Fibroblast of the aortic adventitia (primary cell): ENCODE measurements at regions not wholly inside any gene's neighbourhood (a gene's known extent, or its start where the extent isn't known, plus 50 kb on each side); places are given as distances from the start of the nearest gene placed in this dataset.

Experiments used
- DNase-seq: peaks from one replicate; pipeline ENCODE4 v3.0.0-alpha.2; 2010; ENCODE audit warnings: low read depth
- H3K4me3 ChIP-seq: 2 replicates; pipeline ENCODE4 v1.5.1; 2011; ENCODE audit warnings: low read depth, mild to moderate bottlenecking, control low read depth, low read length, moderate library complexity
- TF ChIP-seq, protein P1 (sequence below): IDR thresholded peaks from 2 replicates; pipeline ENCODE4 v1.5.1; 2011; ENCODE audit warnings: mild to moderate bottlenecking, low read length, control low read depth, inconsistent platforms; ENCODE audit not compliant: insufficient read depth

DNA sequence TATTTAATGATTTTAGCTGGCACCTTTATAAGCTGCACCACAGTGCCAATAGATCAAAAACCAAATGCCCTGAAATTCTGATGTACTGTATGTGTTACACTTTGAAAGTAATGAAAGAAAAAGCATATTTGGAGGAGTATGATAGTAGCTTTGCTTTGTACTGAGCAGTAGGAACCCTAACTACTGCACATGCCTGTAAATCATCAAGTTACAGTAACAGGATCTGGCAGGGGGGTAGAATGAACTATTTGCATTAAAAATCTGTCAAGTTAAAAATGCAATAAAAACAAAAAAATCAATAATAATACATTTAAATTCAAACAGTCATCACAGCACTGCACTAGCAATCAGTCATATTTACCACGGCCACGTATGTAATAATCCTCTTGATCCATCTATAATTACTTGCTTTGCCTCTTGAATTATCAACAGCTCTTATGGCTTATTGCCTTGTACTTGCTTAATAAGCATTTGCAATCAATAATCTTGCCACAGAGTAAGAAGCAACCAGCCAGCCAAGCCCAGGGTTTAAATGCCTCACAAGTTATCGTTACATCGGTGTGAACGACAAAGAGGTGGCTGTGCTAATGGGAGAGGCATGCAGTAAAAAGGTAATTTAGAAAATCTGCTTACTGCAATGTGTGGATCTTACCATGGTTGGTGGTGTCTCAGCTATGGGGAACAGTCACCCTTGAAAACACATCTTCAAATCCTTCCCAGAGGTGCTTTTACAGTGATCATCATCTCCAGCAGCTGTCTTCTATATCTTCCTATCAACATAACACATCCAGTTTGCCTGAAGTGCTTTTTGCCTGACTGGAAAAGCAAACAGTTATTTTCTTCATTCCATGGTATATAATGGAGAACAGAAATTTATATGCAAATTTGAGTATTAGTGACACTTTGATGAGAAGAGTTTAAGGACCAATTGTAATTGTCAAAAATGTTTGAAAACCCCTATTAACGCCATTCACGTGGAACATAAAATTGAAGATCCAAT is 1812.1 kb upstream of the ADGRL3 start:
- DNase-seq, result no peak
- no peak overlapping the region for H3K4me3 ChIP-seq
- TF ChIP-seq, protein P1, sequence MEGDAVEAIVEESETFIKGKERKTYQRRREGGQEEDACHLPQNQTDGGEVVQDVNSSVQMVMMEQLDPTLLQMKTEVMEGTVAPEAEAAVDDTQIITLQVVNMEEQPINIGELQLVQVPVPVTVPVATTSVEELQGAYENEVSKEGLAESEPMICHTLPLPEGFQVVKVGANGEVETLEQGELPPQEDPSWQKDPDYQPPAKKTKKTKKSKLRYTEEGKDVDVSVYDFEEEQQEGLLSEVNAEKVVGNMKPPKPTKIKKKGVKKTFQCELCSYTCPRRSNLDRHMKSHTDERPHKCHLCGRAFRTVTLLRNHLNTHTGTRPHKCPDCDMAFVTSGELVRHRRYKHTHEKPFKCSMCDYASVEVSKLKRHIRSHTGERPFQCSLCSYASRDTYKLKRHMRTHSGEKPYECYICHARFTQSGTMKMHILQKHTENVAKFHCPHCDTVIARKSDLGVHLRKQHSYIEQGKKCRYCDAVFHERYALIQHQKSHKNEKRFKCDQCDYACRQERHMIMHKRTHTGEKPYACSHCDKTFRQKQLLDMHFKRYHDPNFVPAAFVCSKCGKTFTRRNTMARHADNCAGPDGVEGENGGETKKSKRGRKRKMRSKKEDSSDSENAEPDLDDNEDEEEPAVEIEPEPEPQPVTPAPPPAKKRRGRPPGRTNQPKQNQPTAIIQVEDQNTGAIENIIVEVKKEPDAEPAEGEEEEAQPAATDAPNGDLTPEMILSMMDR, result no peak

DNA sequence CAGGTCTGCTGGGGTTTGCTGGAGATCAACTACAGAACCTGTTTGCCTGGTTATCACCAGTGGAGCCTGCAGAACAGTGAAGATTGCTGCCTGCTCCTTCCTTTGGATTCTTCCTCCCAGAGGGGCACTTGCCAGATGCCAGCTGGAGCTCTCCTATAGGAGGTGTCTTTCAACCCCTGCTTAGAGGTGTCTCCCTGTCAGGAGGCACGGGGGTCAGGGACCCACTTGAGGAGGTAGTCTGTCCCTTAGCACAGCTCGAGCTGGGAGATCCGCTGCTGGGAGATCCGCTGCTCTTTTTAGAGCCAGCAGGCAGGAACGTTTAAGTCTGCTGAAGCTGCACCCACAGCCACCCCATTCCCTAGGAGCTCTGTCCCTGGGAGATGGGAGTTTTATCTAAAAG is 1806.3 kb upstream of the ADGRL3 start:
- no peak for DNase-seq
- TF ChIP-seq, protein P1, result no peak
- no peak overlapping the region for H3K4me3 ChIP-seq

DNA sequence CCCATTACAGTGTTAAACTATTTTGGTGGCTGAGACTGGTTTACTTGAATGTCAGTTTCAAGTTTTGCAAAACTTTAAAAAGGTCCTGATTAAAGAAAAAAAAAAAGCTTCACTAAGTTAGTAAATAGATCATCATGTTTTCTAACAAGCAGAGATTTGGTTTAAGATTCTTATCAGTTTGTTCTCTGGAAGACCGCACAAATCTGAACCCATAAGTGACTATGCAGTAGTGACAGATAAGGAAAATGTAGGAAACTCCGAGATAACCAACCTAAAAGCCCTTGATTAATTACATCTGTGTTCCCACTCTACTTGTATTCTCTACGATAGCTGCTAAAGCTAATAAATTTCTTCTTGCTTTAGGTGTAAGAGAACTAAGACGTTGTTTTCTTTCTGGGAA is 1799.8 kb upstream of the ADGRL3 start:
- H3K4me3 ChIP-seq, result no peak overlapping the region
- DNase-seq, result no peak
- TF ChIP-seq, protein P1, result no peak

DNA sequence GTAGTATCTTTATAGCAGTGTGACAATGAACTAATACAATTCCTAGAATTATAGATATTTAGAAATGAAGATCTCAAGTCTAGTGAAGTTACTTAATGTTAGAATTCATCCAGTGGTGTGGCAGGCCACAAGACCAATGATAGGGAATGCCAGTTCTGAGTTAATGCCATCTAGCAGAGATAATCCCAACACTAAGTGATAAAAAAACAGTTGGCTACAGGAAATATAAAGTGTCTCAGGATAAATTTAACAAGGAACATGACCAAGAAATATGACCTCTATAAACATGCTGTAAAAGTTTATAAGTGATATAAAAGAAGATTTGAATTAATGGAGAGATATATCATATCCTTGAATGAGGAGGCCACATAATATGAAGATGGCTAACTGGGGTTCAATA is 1790.5 kb upstream of the ADGRL3 start:
- no peak overlapping the region for H3K4me3 ChIP-seq
- DNase-seq, result no peak
- TF ChIP-seq, protein P1, result no peak

DNA sequence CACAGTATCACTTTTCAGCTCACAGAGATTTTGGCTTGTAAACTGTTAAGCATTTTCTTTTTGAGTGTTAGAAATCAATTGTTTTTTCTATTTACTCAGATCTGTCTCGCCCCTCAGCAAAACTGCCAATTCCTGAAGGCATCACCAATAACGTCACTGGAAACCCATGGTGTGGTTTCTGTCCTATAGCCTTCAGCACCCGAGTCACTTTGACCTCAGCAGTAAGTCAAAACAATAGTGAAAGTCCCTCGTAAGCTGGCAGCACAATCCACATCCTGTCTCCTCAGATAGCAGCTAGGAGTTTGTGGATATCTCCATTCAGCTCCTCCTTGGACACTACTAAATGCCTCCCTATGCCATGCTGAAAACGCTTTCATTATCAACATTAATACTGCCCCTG is 1787.4 kb upstream of the ADGRL3 start:
- no peak overlapping the region for H3K4me3 ChIP-seq
- no peak for DNase-seq
- TF ChIP-seq, protein P1, result no peak

DNA sequence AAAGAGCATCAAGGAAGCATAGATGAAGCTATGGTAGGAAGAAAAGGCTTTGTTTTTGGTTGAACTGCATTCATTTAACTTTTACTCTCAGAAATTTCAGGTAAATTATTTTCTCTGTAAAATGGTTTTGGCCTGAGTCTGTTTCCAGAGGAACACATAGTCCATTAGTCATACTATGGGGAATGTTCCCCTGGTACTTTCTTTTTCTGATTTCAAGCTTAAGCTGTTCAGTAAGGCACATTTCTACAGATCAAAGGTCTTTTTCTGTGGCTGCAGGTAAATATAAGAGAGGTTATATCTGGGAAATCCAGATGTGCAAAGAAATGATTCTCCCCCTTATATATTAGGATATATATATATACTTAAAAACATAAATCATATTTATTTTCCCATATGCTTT is 1744.4 kb upstream of the ADGRL3 start:
- no peak for DNase-seq
- TF ChIP-seq, protein P1, result no peak

More for the DNA sequence above, 1744.4 kb upstream of the ADGRL3 start:
- H3K4me3 ChIP-seq, result no peak overlapping the region
